SH-SY5Y (cell line): ENCODE measurements at regions not wholly inside any gene's neighbourhood (a gene's known extent, or its start where the extent isn't known, plus 50 kb on each side); places are given as distances from the start of the nearest gene placed in this dataset.

Experiments
- GATA2 ChIP-seq: IDR thresholded peaks from 2 replicates; pipeline ENCODE4 v1.6.1; 2011; ENCODE audit warnings: mild to moderate bottlenecking, low read depth, low read length
- GATA3 ChIP-seq: IDR thresholded peaks from 2 replicates; pipeline ENCODE4 v1.6.1; 2011; ENCODE audit warnings: low read depth, mild to moderate bottlenecking, low read length, moderate library complexity

DNA sequence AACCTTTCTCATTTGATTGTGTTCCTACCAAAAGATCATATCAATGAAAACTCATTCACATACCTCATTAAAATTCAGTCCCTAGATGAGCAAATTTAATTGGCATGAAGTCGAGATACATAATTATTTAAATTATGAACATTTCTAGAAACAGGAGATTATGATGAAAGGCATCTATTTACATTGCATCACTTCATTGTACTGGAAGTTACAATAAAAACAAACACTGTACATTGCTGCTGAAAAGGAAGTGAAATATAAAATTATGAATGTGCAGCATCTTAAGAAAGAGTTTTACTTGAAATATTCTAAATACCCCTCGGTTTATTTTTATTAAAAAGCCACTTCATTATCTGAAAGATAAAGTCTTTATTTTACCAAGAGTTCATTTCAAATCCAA lies 163.4 kb upstream of the ZNF385D start:
- TF ChIP-seq GATA3 (no peak), GATA2 (no peak)
